ENCODE measurements at regions not wholly inside any gene's neighbourhood (a gene's known extent, or its start where the extent isn't known, plus 50 kb on each side); places are given as distances from the start of the nearest gene placed in this dataset.

DNA sequence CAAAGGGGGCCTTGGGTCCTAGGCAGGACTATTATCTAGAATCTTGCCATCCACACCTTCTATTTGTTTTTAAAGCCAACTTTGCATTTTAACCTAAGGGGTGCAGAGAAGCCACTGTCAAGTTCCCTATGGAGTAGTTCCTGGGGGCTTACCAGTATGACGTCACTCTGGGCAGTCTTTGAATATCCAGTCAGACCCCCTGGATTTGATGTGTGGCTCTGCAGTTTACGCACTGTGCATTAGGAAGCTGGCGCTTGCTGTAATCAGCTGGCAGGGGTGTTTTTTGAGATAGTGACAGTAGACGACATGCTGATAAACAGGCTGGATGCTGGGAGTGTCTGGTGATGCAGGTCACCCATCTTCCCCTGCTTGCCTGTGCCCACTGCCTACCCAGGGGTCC lies 892.7 kb upstream of the ZNF722 start:
- Histone ChIP-seq H3K4me2 (no peak overlapping the region), H3F3A (replicated peaks; ENCODE audit: low read depth) (no peaks in the 10 kb centered on the region), H3K27ac (ENCODE audit: low read depth) (no peak overlapping the region), H3K36me3 (ENCODE audit: insufficient read depth) (no peaks in the 10 kb centered on the region), H3K4me1 (ENCODE audit: insufficient read depth) (no peaks in the 10 kb centered on the region), H3K79me2 (replicated peaks; ENCODE audit: insufficient read depth) (no peaks in the 10 kb centered on the region), H3K9me2 (ENCODE audit: insufficient read depth) (no peaks in the 10 kb centered on the region), H3K4me3 (no peak overlapping the region), H3K27me3 (ENCODE audit: insufficient read depth) (no peaks in the 10 kb centered on the region), H4K20me1 (replicated peaks; ENCODE audit: insufficient read depth) (no peaks in the 10 kb centered on the region), H2AFZ (no peak overlapping the region)
- no peak for TF ChIP-seq EZH2phosphoT487 (IDR thresholded peaks at IDR 0.05; ENCODE audit: unreplicated experiment)
- TF ChIP-seq ETS1 (IDR thresholded peaks at IDR 0.05), result no peak
- no peak for TF ChIP-seq ZNF114 (CRISPR knock-in tag; IDR thresholded peaks at IDR 0.05)
- no peak for TF ChIP-seq POLR2AphosphoS5 (IDR thresholded peaks at IDR 0.05; ENCODE audit: low read depth)
- no peak for TF ChIP-seq ZNF331 (CRISPR knock-in tag; IDR thresholded peaks at IDR 0.05; ENCODE audit: low read depth)
- no peak for TF ChIP-seq JUNB (IDR thresholded peaks at IDR 0.05; ENCODE audit: unreplicated experiment)
- no peak for TF ChIP-seq STAT1 (IDR thresholded peaks at IDR 0.05; ENCODE audit: unreplicated experiment)
- TF ChIP-seq CREB1 (CRISPR knock-in tag; IDR thresholded peaks at IDR 0.05; ENCODE audit: low read depth), result no peak
- TF ChIP-seq, protein P1, sequence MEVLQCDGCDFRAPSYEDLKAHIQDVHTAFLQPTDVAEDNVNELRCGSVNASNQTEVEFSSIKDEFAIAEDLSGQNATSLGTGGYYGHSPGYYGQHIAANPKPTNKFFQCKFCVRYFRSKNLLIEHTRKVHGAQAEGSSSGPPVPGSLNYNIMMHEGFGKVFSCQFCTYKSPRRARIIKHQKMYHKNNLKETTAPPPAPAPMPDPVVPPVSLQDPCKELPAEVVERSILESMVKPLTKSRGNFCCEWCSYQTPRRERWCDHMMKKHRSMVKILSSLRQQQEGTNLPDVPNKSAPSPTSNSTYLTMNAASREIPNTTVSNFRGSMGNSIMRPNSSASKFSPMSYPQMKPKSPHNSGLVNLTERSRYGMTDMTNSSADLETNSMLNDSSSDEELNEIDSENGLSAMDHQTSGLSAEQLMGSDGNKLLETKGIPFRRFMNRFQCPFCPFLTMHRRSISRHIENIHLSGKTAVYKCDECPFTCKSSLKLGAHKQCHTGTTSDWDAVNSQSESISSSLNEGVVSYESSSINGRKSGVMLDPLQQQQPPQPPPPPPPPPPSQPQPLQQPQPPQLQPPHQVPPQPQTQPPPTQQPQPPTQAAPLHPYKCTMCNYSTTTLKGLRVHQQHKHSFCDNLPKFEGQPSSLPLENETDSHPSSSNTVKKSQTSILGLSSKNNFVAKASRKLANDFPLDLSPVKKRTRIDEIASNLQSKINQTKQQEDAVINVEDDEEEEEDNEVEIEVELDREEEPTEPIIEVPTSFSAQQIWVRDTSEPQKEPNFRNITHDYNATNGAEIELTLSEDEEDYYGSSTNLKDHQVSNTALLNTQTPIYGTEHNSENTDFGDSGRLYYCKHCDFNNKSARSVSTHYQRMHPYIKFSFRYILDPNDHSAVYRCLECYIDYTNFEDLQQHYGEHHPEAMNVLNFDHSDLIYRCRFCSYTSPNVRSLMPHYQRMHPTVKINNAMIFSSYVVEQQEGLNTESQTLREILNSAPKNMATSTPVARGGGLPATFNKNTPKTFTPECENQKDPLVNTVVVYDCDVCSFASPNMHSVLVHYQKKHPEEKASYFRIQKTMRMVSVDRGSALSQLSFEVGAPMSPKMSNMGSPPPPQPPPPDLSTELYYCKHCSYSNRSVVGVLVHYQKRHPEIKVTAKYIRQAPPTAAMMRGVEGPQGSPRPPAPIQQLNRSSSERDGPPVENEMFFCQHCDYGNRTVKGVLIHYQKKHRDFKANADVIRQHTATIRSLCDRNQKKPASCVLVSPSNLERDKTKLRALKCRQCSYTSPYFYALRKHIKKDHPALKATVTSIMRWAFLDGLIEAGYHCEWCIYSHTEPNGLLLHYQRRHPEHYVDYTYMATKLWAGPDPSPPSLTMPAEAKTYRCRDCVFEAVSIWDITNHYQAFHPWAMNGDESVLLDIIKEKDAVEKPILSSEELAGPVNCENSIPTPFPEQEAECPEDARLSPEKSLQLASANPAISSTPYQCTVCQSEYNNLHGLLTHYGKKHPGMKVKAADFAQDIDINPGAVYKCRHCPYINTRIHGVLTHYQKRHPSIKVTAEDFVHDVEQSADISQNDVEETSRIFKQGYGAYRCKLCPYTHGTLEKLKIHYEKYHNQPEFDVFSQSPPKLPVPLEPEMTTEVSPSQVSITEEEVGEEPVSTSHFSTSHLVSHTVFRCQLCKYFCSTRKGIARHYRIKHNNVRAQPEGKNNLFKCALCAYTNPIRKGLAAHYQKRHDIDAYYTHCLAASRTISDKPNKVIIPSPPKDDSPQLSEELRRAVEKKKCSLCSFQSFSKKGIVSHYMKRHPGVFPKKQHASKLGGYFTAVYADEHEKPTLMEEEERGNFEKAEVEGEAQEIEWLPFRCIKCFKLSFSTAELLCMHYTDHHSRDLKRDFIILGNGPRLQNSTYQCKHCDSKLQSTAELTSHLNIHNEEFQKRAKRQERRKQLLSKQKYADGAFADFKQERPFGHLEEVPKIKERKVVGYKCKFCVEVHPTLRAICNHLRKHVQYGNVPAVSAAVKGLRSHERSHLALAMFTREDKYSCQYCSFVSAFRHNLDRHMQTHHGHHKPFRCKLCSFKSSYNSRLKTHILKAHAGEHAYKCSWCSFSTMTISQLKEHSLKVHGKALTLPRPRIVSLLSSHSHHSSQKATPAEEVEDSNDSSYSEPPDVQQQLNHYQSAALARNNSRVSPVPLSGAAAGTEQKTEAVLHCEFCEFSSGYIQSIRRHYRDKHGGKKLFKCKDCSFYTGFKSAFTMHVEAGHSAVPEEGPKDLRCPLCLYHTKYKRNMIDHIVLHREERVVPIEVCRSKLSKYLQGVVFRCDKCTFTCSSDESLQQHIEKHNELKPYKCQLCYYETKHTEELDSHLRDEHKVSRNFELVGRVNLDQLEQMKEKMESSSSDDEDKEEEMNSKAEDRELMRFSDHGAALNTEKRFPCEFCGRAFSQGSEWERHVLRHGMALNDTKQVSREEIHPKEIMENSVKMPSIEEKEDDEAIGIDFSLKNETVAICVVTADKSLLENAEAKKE (CRISPR knock-in tag; IDR thresholded peaks at IDR 0.05), result no peak
- TF ChIP-seq, protein P2, sequence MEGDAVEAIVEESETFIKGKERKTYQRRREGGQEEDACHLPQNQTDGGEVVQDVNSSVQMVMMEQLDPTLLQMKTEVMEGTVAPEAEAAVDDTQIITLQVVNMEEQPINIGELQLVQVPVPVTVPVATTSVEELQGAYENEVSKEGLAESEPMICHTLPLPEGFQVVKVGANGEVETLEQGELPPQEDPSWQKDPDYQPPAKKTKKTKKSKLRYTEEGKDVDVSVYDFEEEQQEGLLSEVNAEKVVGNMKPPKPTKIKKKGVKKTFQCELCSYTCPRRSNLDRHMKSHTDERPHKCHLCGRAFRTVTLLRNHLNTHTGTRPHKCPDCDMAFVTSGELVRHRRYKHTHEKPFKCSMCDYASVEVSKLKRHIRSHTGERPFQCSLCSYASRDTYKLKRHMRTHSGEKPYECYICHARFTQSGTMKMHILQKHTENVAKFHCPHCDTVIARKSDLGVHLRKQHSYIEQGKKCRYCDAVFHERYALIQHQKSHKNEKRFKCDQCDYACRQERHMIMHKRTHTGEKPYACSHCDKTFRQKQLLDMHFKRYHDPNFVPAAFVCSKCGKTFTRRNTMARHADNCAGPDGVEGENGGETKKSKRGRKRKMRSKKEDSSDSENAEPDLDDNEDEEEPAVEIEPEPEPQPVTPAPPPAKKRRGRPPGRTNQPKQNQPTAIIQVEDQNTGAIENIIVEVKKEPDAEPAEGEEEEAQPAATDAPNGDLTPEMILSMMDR (conservative IDR thresholded peaks at IDR 0.05; ENCODE audit: low read depth in 2 of 2), result no peak
- Mint-ChIP-seq H3K4me1 (no peaks in the 10 kb centered on the region), H3K4me3 (no peak overlapping the region), H3K36me3 (ENCODE audit: low read depth) (peaks cover 40% of the 10 kb centered on the region), H3K27me3 (ENCODE audit: insufficient read depth, low read depth, poor library complexity) (no peaks in the 10 kb centered on the region), H3K27ac (no peak overlapping the region), H3K9me3 (peaks cover 96% of the 10 kb centered on the region)
- ATAC-seq (no peak), DNase-seq (ENCODE audit: low spot score) (no peak)
